Choroid plexus epithelial cell (primary cell): ENCODE measurements at regions not wholly inside any gene's neighbourhood (a gene's known extent, or its start where the extent isn't known, plus 50 kb on each side); places are given as distances from the start of the nearest gene placed in this dataset.

Experiments
- DNase-seq: peaks from one replicate; pipeline ENCODE4 v3.0.0-alpha.2; 2010; ENCODE audit warnings: low read depth
- H3K4me3 ChIP-seq: 2 replicates; pipeline ENCODE4 v1.5.1; 2011; ENCODE audit warnings: low read depth, mild to moderate bottlenecking, control low read depth, low read length, moderate library complexity
- TF ChIP-seq, protein P1 (sequence below): conservative IDR thresholded peaks from 2 replicates; pipeline ENCODE4 v1.5.1; 2011; ENCODE audit warnings: low read depth, mild to moderate bottlenecking, control low read depth, inconsistent platforms, low read length, moderate library complexity

DNA sequence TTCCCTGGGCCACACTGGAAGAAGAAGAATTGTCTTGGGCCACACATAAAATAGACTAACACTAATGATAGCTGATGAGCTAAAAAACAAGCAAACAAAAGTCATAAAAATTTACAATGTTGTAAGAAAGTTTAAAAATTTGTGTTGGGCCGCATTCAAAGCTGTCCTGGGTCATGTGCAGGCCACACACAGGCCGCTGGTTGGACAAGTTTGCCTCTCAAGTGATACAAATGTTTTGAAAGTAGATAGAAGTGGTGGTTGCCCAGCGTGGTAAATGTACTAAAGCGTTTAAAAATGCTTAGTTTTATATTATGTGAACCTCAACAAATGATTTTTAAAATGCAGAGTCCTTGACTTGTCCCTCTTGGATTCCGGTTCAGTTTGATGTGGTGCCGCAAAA, 94.9 kb upstream of the TBCA start:
- TF ChIP-seq, protein P1, sequence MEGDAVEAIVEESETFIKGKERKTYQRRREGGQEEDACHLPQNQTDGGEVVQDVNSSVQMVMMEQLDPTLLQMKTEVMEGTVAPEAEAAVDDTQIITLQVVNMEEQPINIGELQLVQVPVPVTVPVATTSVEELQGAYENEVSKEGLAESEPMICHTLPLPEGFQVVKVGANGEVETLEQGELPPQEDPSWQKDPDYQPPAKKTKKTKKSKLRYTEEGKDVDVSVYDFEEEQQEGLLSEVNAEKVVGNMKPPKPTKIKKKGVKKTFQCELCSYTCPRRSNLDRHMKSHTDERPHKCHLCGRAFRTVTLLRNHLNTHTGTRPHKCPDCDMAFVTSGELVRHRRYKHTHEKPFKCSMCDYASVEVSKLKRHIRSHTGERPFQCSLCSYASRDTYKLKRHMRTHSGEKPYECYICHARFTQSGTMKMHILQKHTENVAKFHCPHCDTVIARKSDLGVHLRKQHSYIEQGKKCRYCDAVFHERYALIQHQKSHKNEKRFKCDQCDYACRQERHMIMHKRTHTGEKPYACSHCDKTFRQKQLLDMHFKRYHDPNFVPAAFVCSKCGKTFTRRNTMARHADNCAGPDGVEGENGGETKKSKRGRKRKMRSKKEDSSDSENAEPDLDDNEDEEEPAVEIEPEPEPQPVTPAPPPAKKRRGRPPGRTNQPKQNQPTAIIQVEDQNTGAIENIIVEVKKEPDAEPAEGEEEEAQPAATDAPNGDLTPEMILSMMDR, result no peak
- H3K4me3 ChIP-seq, result no peak overlapping the region
- no peak for DNase-seq

DNA sequence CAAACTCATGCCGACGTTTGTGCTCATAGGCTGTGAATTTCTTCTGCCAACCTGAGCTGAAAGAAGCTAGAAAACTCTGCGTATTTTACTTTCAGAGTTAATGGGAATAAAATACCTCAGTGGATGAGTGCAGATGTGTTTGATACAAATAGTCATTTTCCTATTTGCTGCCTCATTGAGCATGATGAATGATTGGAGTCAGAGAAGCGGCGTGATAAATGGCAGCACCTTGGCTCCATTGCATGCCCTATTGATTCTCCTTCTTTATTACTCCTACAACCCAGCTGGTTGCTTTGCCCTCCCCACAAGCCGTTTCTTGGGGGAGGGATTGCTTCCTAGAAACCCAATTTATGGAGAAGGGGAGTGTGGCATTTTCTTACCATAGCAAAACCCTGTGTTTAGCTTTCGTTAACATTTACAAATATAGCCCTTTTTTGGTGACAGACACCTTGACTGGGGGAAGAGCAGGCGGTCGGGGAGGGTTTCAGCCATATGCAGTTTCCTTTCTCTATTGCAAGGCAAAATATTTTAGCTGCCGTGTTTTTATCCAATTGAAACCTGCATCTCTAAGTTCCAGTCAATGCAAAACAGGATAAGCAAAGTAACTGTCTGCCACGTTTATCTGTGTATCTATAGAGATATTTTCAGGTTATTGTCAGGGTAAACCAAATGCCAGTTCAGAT, 93.1 kb upstream of the TBCA start:
- no peak overlapping the region for H3K4me3 ChIP-seq
- TF ChIP-seq, protein P1, result no peak
- no peak for DNase-seq

DNA sequence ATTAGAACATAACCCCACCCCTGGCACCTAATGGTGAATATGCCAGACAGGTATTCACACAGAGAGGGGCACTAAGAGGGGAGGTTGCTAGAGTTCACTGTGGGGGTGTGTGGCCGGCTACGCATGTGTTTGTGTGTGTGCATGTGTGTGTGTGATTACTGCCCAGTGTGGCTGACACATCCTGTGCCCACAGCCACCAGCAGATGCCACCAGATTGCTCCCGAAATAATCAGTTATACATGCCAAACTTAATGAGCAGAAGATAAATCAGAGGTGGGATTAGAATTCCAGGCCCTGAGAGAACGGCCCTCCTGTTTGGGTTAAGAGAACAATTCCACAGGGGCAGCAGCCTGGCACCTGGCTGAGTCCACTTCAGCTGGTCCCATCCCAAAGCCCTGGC, 91.8 kb upstream of the TBCA start:
- TF ChIP-seq, protein P1, result no peak
- no peak for DNase-seq
- no peak overlapping the region for H3K4me3 ChIP-seq

DNA sequence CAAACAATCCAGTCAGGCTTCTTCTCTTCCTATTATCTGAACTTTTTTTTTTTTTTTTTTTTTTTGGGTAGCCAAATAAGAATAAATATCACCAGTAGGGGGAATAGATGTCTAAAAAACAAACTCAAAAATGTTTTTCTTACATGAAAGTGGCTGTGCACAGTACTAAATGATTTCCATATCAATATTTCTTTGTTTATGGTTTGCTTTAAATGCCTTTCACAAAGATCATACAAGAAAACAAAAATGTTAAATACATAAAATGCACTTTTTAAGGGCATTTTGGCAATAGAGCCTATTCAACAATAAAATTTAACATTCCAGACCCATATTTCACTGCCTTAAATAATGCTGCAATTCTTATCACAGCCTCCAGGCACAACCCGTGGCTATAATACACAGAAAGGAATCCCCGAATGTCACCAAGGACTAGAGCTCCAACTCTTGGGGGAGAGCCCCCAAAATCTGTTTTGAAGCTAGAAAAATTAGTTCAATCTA, 91.1 kb upstream of the TBCA start:
- DNase-seq, result peak; percentile 46
- TF ChIP-seq, protein P1, result peak; percentile 53
- no peak overlapping the region for H3K4me3 ChIP-seq

DNA sequence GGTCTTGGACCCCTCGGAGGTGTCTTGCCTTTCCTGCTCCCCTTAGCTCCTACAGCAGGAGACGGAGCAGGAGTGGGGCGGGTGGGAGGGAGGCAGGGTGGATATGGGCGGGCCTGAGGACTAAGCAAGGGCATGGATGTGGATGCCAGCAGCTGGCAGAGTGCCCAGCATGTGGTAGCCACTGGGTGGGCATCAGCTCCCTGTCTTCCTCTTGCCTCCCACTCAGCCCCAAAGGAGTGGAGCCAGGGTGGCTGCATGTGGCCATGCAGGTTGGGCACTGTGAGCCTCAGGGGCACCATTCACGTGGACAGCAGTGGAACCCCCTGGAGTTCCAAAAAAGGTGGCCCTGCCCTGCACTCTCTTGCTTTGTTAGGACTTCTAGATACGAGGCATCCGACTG, 90.1 kb upstream of the TBCA start:
- TF ChIP-seq, protein P1, result no peak
- H3K4me3 ChIP-seq, result no peak overlapping the region
- DNase-seq, result no peak

DNA sequence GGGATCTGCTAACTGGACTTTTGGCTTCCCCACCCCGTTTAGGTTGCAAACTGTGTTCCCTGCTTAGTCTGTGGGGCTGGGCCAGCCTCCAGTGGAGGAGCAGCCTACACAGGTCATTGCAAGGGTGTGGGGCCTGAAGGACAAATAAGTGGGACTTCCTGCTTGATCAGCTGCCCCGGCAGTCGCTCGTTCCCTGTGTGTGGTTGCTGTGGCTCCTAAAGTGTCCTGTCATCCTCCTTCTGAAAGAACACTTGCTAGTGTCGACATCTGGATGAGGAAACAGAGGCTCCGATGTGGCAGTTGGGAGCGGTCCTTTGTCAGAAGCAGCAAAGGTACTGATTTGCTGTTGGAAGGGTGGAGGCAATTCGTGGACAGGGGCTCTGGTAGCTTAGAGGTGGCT, 88.9 kb upstream of the TBCA start:
- no peak overlapping the region for H3K4me3 ChIP-seq
- no peak for DNase-seq
- TF ChIP-seq, protein P1, result no peak

DNA sequence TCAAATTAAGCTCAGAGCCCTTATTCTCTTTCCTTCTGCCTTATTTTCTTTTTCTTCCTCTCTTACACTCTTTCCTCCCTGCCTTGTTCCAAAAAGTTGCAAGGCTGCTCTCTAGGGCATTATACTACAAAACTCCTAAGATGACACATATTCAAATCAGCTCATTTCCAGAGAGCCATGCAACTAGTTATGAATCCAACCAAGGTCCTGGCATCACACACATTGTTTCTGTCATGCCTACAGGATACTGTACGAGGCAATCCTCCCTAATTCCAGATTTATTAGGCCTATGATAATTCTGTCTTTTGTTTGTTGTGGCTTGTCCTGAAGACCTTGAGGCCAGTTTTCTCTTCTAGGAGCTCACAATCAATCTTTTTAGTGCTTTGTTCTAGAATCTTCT, 87.0 kb upstream of the TBCA start:
- H3K4me3 ChIP-seq, result no peak overlapping the region
- DNase-seq, result no peak
- TF ChIP-seq, protein P1, result no peak
